Osteocyte (in vitro differentiated cells): ENCODE measurements at regions not wholly inside any gene's neighbourhood (a gene's known extent, or its start where the extent isn't known, plus 50 kb on each side); places are given as distances from the start of the nearest gene placed in this dataset.
"Not testable (repeated sequence)": the region's sequence is repeated elsewhere in the genome, so short reads cannot be mapped to it uniquely, and the experiment has no call there.

ENCODE experiments used
- DNase-seq: peaks from one replicate; pipeline ENCODE4 v3.0.0; 2021; ENCODE audit warnings: mixed read lengths; ENCODE audit not compliant: unreplicated experiment; ENCODE audit errors: extremely low spot score
- H3K27ac Mint-ChIP-seq: one replicate; pipeline ENCODE4 v1.8.0; 2021; ENCODE audit warnings: mild to moderate bottlenecking, mixed read lengths; ENCODE audit not compliant: unreplicated experiment
- H3K27me3 Mint-ChIP-seq: one replicate; pipeline ENCODE4 v1.8.0; 2021; ENCODE audit warnings: mixed read lengths; ENCODE audit not compliant: unreplicated experiment
- H3K36me3 Mint-ChIP-seq: one replicate; pipeline ENCODE4 v1.8.0; 2021; ENCODE audit warnings: mixed read lengths; ENCODE audit not compliant: unreplicated experiment
- H3K4me1 Mint-ChIP-seq: one replicate; pipeline ENCODE4 v1.8.0; 2021; ENCODE audit warnings: mixed read lengths; ENCODE audit not compliant: unreplicated experiment
- H3K4me3 Mint-ChIP-seq: one replicate; pipeline ENCODE4 v1.8.0; 2021; ENCODE audit warnings: mild to moderate bottlenecking, moderate library complexity, mixed read lengths; ENCODE audit not compliant: unreplicated experiment
- H3K9me3 Mint-ChIP-seq: one replicate; pipeline ENCODE4 v1.8.0; 2021; ENCODE audit warnings: mixed read lengths; ENCODE audit not compliant: unreplicated experiment
- CTCF ChIP-seq: fragments of 200-600 bp; sonication (generic); IDR thresholded peaks from 2 replicates; pipeline ENCODE4 v1.5.0; 2021; ENCODE audit warnings: antibody characterized with exemption, mild to moderate bottlenecking, moderate library complexity

GRCh38 chr12:25629341-25629740, 76.3 kb upstream of the LMNTD1 start:
- Mint-ChIP-seq H3K27ac (no peak overlapping the region), H3K36me3 (no peaks in the 10 kb centered on the region), H3K4me1 (no peaks in the 10 kb centered on the region), H3K9me3 (peaks cover 5% of the 10 kb centered on the region), H3K27me3 (no peaks in the 10 kb centered on the region), H3K4me3 (no peak overlapping the region)
- DNase-seq = no peak
- no peak for TF ChIP-seq CTCF

- H3K27me3 Mint-ChIP-seq, H3K9me3 Mint-ChIP-seq, H3K4me3 Mint-ChIP-seq, H3K36me3 Mint-ChIP-seq, H3K4me1 Mint-ChIP-seq, DNase-seq, H3K27ac Mint-ChIP-seq: not testable (repeated sequence)
These were observed 77.8 kb upstream of the LMNTD1 start for GRCh38 chr12:25630735-25631515.

GRCh38 chr12:25633149-25633548, 80.1 kb upstream of the LMNTD1 start:
- not testable (repeated sequence) for H3K4me3 Mint-ChIP-seq, H3K4me1 Mint-ChIP-seq, H3K36me3 Mint-ChIP-seq, H3K27me3 Mint-ChIP-seq, H3K27ac Mint-ChIP-seq, DNase-seq
- H3K9me3 Mint-ChIP-seq = peaks cover 16% of the 10 kb centered on the region

GRCh38 chr12:25637752-25638151, 84.7 kb upstream of the LMNTD1 start:
- no peaks in the 10 kb centered on the region for H3K4me1 Mint-ChIP-seq
- no peak for DNase-seq

GRCh38 chr12:25639406-25639805, 86.3 kb upstream of the LMNTD1 start:
- DNase-seq = no peak
- H3K9me3 Mint-ChIP-seq = peaks cover 11% of the 10 kb centered on the region
- no peak for TF ChIP-seq CTCF
- no peaks in the 10 kb centered on the region for H3K27me3 Mint-ChIP-seq
- H3K4me1 Mint-ChIP-seq = no peaks in the 10 kb centered on the region
- H3K36me3 Mint-ChIP-seq = no peaks in the 10 kb centered on the region
- H3K27ac Mint-ChIP-seq = no peak overlapping the region
- H3K4me3 Mint-ChIP-seq = no peak overlapping the region

More at GRCh38 chr12:25637752-25638151, 84.7 kb upstream of the LMNTD1 start:
- Mint-ChIP-seq H3K27ac (no peak overlapping the region), H3K27me3 (no peaks in the 10 kb centered on the region), H3K4me3 (no peak overlapping the region), H3K9me3 (peaks cover 16% of the 10 kb centered on the region), H3K36me3 (no peaks in the 10 kb centered on the region)
- TF ChIP-seq CTCF = no peak

GRCh38 chr12:25644979-25645378, 91.9 kb upstream of the LMNTD1 start:
- no peak for TF ChIP-seq CTCF
- no peak for DNase-seq
- Mint-ChIP-seq H3K4me3 (no peak overlapping the region), H3K4me1 (peaks cover 11% of the 10 kb centered on the region), H3K27me3 (no peaks in the 10 kb centered on the region), H3K9me3 (no peaks in the 10 kb centered on the region), H3K27ac (no peak overlapping the region), H3K36me3 (no peaks in the 10 kb centered on the region)
